ENCODE measurements at regions not wholly inside any gene's neighbourhood (a gene's known extent, or its start where the extent isn't known, plus 50 kb on each side); places are given as distances from the start of the nearest gene placed in this dataset.
A peak's percentile ranks its signal among the peaks of the same experiment; 100 is the strongest.

GRCh38 chr6:145070791-145071190, 664.5 kb downstream of the EPM2A start:
- DNase-seq (peak; percentile 60), ATAC-seq (peak; percentile 21; the same call in 1 of the 2 replicates)
- intact Hi-C loops (cut with micrococcal nuclease), result no loop called here
- CTCF ChIA-PET, result no interaction called here
- Histone ChIP-seq H3K36me3 (ENCODE audit: low read depth, low read length) (no peaks in the 10 kb centered on the region), H3F3A (ENCODE audit: low read length, unreplicated experiment) (peaks cover 3% of the 10 kb centered on the region), H2AFZ (ENCODE audit: low read length) (no peak overlapping the region), H3K4me2 (ENCODE audit: low read length) (peak overlapping the region; percentile 30), H3K9ac (ENCODE audit: low read length) (no peak overlapping the region), H3K4me1 (ENCODE audit: insufficient read depth, low read length) (peaks cover 42% of the 10 kb centered on the region), H3K9me2 (replicated peaks; ENCODE audit: low read length) (no peaks in the 10 kb centered on the region), H3K79me2 (ENCODE audit: low read length) (no peaks in the 10 kb centered on the region), H4K20me1 (ENCODE audit: low read length) (no peaks in the 10 kb centered on the region), H3K4me3 (ENCODE audit: low read length) (no peak overlapping the region), H3K27ac (ENCODE audit: low read length) (peak overlapping the region; percentile 60), H3K27me3 (ENCODE audit: low read length) (no peaks in the 10 kb centered on the region), H3K9me3 (ENCODE audit: low read length) (no peaks in the 10 kb centered on the region)
- POLR2A ChIA-PET (ENCODE audit: unreplicated experiment), result no interaction called here
- BruUV-seq (replicated peaks), result no TSS peak
- TF ChIP-seq EZH2 (IDR thresholded peaks at IDR 0.05; ENCODE audit: low read length, unreplicated experiment) (no peak), EZH2phosphoT487 (IDR thresholded peaks at IDR 0.05; ENCODE audit: borderline replicate concordance, low read length) (no peak)
- TF ChIP-seq, protein P1, sequence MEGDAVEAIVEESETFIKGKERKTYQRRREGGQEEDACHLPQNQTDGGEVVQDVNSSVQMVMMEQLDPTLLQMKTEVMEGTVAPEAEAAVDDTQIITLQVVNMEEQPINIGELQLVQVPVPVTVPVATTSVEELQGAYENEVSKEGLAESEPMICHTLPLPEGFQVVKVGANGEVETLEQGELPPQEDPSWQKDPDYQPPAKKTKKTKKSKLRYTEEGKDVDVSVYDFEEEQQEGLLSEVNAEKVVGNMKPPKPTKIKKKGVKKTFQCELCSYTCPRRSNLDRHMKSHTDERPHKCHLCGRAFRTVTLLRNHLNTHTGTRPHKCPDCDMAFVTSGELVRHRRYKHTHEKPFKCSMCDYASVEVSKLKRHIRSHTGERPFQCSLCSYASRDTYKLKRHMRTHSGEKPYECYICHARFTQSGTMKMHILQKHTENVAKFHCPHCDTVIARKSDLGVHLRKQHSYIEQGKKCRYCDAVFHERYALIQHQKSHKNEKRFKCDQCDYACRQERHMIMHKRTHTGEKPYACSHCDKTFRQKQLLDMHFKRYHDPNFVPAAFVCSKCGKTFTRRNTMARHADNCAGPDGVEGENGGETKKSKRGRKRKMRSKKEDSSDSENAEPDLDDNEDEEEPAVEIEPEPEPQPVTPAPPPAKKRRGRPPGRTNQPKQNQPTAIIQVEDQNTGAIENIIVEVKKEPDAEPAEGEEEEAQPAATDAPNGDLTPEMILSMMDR (conservative IDR thresholded peaks at IDR 0.05; ENCODE audit: low read depth, low read length), result no peak

GRCh38 chr6:145071836-145072235, 663.5 kb downstream of the EPM2A start:
- DNase-seq (peak; percentile 84), ATAC-seq (peak; percentile 71)

DNA sequence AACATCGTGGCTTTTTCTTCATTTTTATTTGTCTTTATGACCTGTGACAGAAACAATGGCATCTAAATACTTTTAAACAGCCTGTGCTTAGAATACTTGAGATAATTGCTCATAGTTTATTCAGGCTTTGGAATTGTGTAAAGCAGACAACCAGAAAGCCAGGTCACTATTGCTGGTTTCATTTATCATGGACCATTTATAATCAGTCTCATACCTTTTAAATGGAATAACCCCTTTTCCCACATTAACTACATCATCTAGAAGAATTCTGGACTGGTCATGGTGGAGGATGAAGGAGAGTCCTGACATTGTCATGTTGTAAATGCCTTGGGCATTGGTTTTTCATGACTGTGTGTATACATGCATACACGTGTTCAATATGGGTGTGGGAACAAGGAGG, 661.5 kb downstream of the EPM2A start:
- H3K9ac ChIP-seq (ENCODE audit: low read length), result no peak overlapping the region
- H2AFZ ChIP-seq (ENCODE audit: low read length), result no peak overlapping the region
- no peak overlapping the region for H3K4me3 ChIP-seq (ENCODE audit: low read length)
- H3K27me3 ChIP-seq (ENCODE audit: low read length), result no peaks in the 10 kb centered on the region
- H3F3A ChIP-seq (ENCODE audit: low read length, unreplicated experiment), result peaks cover 3% of the 10 kb centered on the region
- H3K79me2 ChIP-seq (ENCODE audit: low read length), result no peaks in the 10 kb centered on the region
- no peak for DNase-seq
- no peak overlapping the region for H3K4me2 ChIP-seq (ENCODE audit: low read length)
- intact Hi-C loops (cut with micrococcal nuclease), result no loop called here
- ChIA-PET CTCF (no interaction called here), POLR2A (ENCODE audit: unreplicated experiment) (no interaction called here)
- TF ChIP-seq, protein P1 (conservative IDR thresholded peaks at IDR 0.05; ENCODE audit: low read depth, low read length), result no peak
- no peak for TF ChIP-seq EZH2 (IDR thresholded peaks at IDR 0.05; ENCODE audit: low read length, unreplicated experiment)
- no peak for TF ChIP-seq EZH2phosphoT487 (IDR thresholded peaks at IDR 0.05; ENCODE audit: borderline replicate concordance, low read length)
- ATAC-seq, result no peak
- H3K9me3 ChIP-seq (ENCODE audit: low read length), result no peaks in the 10 kb centered on the region
- H4K20me1 ChIP-seq (ENCODE audit: low read length), result no peaks in the 10 kb centered on the region
- H3K4me1 ChIP-seq (ENCODE audit: insufficient read depth, low read length), result peaks cover 28% of the 10 kb centered on the region
- H3K27ac ChIP-seq (ENCODE audit: low read length), result no peak overlapping the region
- no peaks in the 10 kb centered on the region for H3K9me2 ChIP-seq (replicated peaks; ENCODE audit: low read length)
- BruUV-seq (replicated peaks), result no TSS peak
- H3K36me3 ChIP-seq (ENCODE audit: low read depth, low read length), result no peaks in the 10 kb centered on the region

More at GRCh38 chr6:145071836-145072235, 663.5 kb downstream of the EPM2A start:
- H3F3A ChIP-seq (ENCODE audit: low read length, unreplicated experiment), result peaks cover 3% of the 10 kb centered on the region
- H3K4me1 ChIP-seq (ENCODE audit: insufficient read depth, low read length), result peaks cover 41% of the 10 kb centered on the region
- H3K36me3 ChIP-seq (ENCODE audit: low read depth, low read length), result no peaks in the 10 kb centered on the region
- no peak overlapping the region for H3K9ac ChIP-seq (ENCODE audit: low read length)
- ChIA-PET CTCF (no interaction called here), POLR2A (ENCODE audit: unreplicated experiment) (no interaction called here)
- no peaks in the 10 kb centered on the region for H4K20me1 ChIP-seq (ENCODE audit: low read length)
- BruUV-seq (replicated peaks), result no TSS peak
- TF ChIP-seq, protein P1 (conservative IDR thresholded peaks at IDR 0.05; ENCODE audit: low read depth, low read length), result no peak
- TF ChIP-seq EZH2 (IDR thresholded peaks at IDR 0.05; ENCODE audit: low read length, unreplicated experiment), result no peak
- no peak for TF ChIP-seq EZH2phosphoT487 (IDR thresholded peaks at IDR 0.05; ENCODE audit: borderline replicate concordance, low read length)
- H3K27me3 ChIP-seq (ENCODE audit: low read length), result no peaks in the 10 kb centered on the region
- no peak overlapping the region for H2AFZ ChIP-seq (ENCODE audit: low read length)
- H3K4me2 ChIP-seq (ENCODE audit: low read length), result peak overlapping the region; percentile 40
- H3K9me2 ChIP-seq (replicated peaks; ENCODE audit: low read length), result no peaks in the 10 kb centered on the region
- no peak overlapping the region for H3K4me3 ChIP-seq (ENCODE audit: low read length)
- no peaks in the 10 kb centered on the region for H3K79me2 ChIP-seq (ENCODE audit: low read length)
- H3K9me3 ChIP-seq (ENCODE audit: low read length), result no peaks in the 10 kb centered on the region
- H3K27ac ChIP-seq (ENCODE audit: low read length), result peak overlapping the region; percentile 60
- intact Hi-C loops (cut with micrococcal nuclease), result no loop called here

All from PC-3 (cell line).